Keratinocyte (primary cell): ENCODE measurements at regions not wholly inside any gene's neighbourhood (a gene's known extent, or its start where the extent isn't known, plus 50 kb on each side); places are given as distances from the start of the nearest gene placed in this dataset.

Source experiments
- EZH2 ChIP-seq: IDR thresholded peaks from one replicate; pipeline ENCODE4 v1.6.1; 2012; ENCODE audit warnings: inconsistent platforms, mild to moderate bottlenecking, low read length, moderate library complexity
- TF ChIP-seq, protein P1 (sequence below), 3 experiments: IDR thresholded peaks in 1 of 3; conservative IDR thresholded peaks in 1 of 3; optimal IDR thresholded peaks in 1 of 3; 2 replicates in 2 of 3; 3 replicates in 1 of 3; pipeline versions ENCODE3 to v1.5.1; 2011; ENCODE audit warnings: low read length in 3 of 3, mild to moderate bottlenecking in 3 of 3, moderate library complexity in 2 of 3, control low read depth in 1 of 3, inconsistent platforms in 1 of 3; ENCODE audit not compliant: insufficient read depth in 2 of 3; ENCODE audit errors: extremely low read depth in 1 of 3

DNA sequence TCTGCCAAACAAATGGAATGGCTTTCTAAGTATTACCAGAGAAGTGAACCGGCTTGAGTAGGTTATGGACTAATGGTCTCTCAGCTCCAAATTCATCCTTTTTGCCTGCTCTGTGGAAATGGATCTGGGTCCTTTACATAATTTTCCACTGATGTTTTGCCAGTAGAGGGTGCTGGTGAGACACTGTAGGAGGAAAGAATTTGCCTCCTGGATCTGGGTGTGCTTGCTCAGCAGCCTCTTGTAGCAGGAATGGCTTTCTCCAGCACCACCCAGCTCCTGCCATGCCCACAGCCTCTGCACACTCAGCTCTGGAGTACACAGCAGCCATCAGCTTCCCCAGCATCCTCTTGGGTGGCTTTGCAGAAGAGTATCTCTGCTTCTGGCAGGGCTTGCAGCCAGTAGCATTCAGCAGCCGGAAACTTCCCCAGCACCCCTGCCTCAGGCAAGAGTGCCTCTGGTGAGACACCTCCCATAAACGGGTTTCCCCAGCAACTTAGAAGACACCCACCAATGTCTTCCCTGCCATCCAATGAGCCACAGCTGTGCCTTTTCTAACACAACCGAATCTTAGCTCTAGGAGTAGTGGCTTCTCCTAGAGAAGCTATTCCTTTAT, 235.0 kb upstream of the PLPP4 start:
- TF ChIP-seq, protein P1, sequence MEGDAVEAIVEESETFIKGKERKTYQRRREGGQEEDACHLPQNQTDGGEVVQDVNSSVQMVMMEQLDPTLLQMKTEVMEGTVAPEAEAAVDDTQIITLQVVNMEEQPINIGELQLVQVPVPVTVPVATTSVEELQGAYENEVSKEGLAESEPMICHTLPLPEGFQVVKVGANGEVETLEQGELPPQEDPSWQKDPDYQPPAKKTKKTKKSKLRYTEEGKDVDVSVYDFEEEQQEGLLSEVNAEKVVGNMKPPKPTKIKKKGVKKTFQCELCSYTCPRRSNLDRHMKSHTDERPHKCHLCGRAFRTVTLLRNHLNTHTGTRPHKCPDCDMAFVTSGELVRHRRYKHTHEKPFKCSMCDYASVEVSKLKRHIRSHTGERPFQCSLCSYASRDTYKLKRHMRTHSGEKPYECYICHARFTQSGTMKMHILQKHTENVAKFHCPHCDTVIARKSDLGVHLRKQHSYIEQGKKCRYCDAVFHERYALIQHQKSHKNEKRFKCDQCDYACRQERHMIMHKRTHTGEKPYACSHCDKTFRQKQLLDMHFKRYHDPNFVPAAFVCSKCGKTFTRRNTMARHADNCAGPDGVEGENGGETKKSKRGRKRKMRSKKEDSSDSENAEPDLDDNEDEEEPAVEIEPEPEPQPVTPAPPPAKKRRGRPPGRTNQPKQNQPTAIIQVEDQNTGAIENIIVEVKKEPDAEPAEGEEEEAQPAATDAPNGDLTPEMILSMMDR (optimal IDR thresholded peaks at IDR 0.05 in 1 of 3, IDR thresholded peaks at IDR 0.05 in 1 of 3, conservative IDR thresholded peaks at IDR 0.05 in 1 of 3; ENCODE audit: extremely low read depth in 1 of 3, insufficient read depth in 2 of 3, low read length in 3 of 3): peak; percentile 66 to 78 (median 77)
- TF ChIP-seq EZH2: no peak
